T-helper 17 cell (primary cell): ENCODE measurements at regions not wholly inside any gene's neighbourhood (a gene's known extent, or its start where the extent isn't known, plus 50 kb on each side); places are given as distances from the start of the nearest gene placed in this dataset.

Experiments
- ATAC-seq: fragments of 150-1000 bp; cut with Tn5 transposase; 2 replicates; pipeline ENCODE4 v1.10.0; 2021; ENCODE audit warnings: mild to moderate bottlenecking, moderate library complexity
- DNase-seq, 3 donors: peaks; one replicate each; pipeline versions ENCODE4 v3.0.0 to v3.0.0-alpha.2; 2020 to 2021
- H3K9me3 ChIP-seq: one replicate; pipeline ENCODE4 v1.7.0; 2013; ENCODE audit warnings: low read length, mild to moderate bottlenecking; ENCODE audit not compliant: control insufficient read depth, poor library complexity, severe bottlenecking
- H3K27ac Mint-ChIP-seq: one replicate; pipeline ENCODE4 v1.8.0; 2022; ENCODE audit warnings: mild to moderate bottlenecking, moderate library complexity, mixed read lengths
- H3K27me3 Mint-ChIP-seq: one replicate; pipeline ENCODE4 v1.8.0; 2022; ENCODE audit warnings: mixed read lengths
- H3K36me3 Mint-ChIP-seq: one replicate; pipeline ENCODE4 v1.8.0; 2022; ENCODE audit warnings: low read depth, mixed read lengths
- H3K4me1 Mint-ChIP-seq: one replicate; pipeline ENCODE4 v1.8.0; 2022; ENCODE audit warnings: mild to moderate bottlenecking, mixed read lengths
- H3K4me3 Mint-ChIP-seq: one replicate; pipeline ENCODE4 v1.8.0; 2022; ENCODE audit warnings: mild to moderate bottlenecking, moderate library complexity, mixed read lengths

GRCh38 chr20:11453430-11453829 lies 464.3 kb upstream of the BTBD3 start:
- H3K9me3 ChIP-seq, result no peaks in the 10 kb centered on the region
- Mint-ChIP-seq H3K4me1 (no peaks in the 10 kb centered on the region), H3K4me3 (no peak overlapping the region), H3K27me3 (no peaks in the 10 kb centered on the region), H3K36me3 (no peaks in the 10 kb centered on the region), H3K27ac (no peak overlapping the region)
- DNase-seq (no peak), ATAC-seq (no peak)

- no peak for ATAC-seq
- Mint-ChIP-seq H3K4me1 (no peaks in the 10 kb centered on the region), H3K27me3 (no peaks in the 10 kb centered on the region)
These were observed 462.5 kb upstream of the BTBD3 start for GRCh38 chr20:11454966-11455799.

GRCh38 chr20:11457488-11457887 lies 460.2 kb upstream of the BTBD3 start:
- Mint-ChIP-seq H3K36me3 (no peaks in the 10 kb centered on the region), H3K4me1 (no peaks in the 10 kb centered on the region), H3K4me3 (no peak overlapping the region), H3K27me3 (no peaks in the 10 kb centered on the region), H3K27ac (no peak overlapping the region)
- ATAC-seq, result no peak
- no peaks in the 10 kb centered on the region for H3K9me3 ChIP-seq
- no peak for DNase-seq

More at GRCh38 chr20:11454966-11455799, 462.5 kb upstream of the BTBD3 start:
- no peaks in the 10 kb centered on the region for H3K9me3 ChIP-seq
- DNase-seq, result no peak
- no peak overlapping the region for H3K27ac Mint-ChIP-seq
- no peaks in the 10 kb centered on the region for H3K36me3 Mint-ChIP-seq
- no peak overlapping the region for H3K4me3 Mint-ChIP-seq

GRCh38 chr20:11459090-11459890 lies 458.4 kb upstream of the BTBD3 start:
- ATAC-seq (no peak), DNase-seq (no peak)
- Mint-ChIP-seq H3K27me3 (no peaks in the 10 kb centered on the region), H3K36me3 (no peaks in the 10 kb centered on the region), H3K4me1 (no peaks in the 10 kb centered on the region), H3K4me3 (no peak overlapping the region), H3K27ac (no peak overlapping the region)
- H3K9me3 ChIP-seq, result no peaks in the 10 kb centered on the region

DNA sequence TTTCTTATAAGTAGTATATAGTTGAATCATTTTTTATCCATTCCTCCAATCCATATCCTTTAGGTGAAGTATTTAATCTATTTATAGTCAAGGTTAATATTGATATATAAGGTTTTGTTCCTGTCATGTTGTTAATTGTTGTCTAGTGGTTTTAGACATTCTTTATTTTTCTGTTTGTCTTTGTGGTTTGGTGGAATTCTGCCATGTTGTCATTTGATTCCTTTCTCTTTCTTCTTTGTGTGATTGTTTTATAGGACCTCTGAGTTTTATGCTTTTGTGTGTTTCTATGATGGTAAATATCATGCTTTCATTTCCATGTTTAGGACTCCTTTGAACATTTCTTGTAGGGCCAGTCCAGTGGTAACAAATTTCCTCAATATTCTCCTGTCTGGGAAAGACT lies 450.3 kb upstream of the BTBD3 start:
- Mint-ChIP-seq H3K4me1 (no peaks in the 10 kb centered on the region), H3K36me3 (no peaks in the 10 kb centered on the region), H3K27ac (no peak overlapping the region), H3K27me3 (no peaks in the 10 kb centered on the region), H3K4me3 (no peak overlapping the region)
- ATAC-seq (no peak), DNase-seq (no peak)
- no peaks in the 10 kb centered on the region for H3K9me3 ChIP-seq

DNA sequence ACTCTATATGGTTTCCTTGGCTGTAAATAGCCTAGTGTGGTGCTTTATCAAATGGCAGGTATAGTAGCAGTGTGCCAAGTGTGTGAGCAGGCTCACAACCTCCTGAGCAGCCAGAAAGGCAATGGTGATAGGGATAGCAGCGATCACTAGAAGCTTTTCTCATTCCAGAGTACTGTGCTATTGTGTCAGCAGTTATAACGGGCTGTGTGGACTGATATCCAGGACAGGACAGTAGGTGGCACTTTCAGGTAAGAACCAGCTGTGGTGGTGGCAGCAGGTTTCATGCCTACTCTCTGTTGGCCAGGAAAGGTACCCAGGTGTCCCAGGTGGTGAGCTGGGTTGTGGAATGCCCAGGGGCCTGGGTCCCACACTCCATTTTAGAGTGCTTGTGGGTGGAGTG lies 448.8 kb upstream of the BTBD3 start:
- H3K4me1 Mint-ChIP-seq, result no peaks in the 10 kb centered on the region
- H3K36me3 Mint-ChIP-seq, result no peaks in the 10 kb centered on the region
- no peaks in the 10 kb centered on the region for H3K9me3 ChIP-seq
- H3K27ac Mint-ChIP-seq, result no peak overlapping the region
- no peak for DNase-seq
- H3K4me3 Mint-ChIP-seq, result no peak overlapping the region
- no peak for ATAC-seq
- H3K27me3 Mint-ChIP-seq, result no peaks in the 10 kb centered on the region

DNA sequence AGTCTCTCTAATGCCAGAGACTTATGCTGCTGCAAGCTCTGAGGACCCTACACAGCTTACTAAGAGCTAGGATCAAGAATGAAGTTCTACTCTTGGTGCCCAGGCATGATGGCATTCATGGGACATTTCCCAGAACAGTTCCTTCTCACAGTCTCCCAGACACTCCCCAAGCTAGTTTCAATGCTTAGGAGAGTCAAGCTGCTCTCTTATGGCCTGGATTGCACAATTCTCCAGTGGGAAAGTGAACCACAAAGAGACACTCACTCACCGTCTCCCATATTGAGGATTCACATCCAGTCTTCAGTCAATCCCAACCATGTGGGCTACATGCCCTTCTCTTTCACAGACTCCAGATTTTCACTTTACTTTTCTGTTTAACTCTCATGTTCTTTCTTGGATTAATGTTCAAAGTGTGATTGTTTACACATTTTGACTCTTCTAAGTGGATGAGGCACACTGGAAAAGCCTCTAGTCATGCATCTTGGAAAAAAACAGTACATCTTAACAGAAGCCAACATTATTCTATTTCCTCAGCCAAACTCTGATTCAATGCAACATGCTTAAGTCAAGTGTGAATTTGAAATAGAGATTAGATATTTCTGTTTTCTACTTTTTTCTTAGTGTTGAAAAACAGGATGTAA lies 447.8 kb upstream of the BTBD3 start:
- no peaks in the 10 kb centered on the region for H3K27me3 Mint-ChIP-seq
- ATAC-seq (no peak), DNase-seq (no peak)
- no peak overlapping the region for H3K27ac Mint-ChIP-seq
- no peaks in the 10 kb centered on the region for H3K4me1 Mint-ChIP-seq
- H3K9me3 ChIP-seq, result no peaks in the 10 kb centered on the region
- H3K36me3 Mint-ChIP-seq, result no peaks in the 10 kb centered on the region
- H3K4me3 Mint-ChIP-seq, result no peak overlapping the region

GRCh38 chr20:11473983-11474382 lies 443.7 kb upstream of the BTBD3 start:
- ATAC-seq (no peak), DNase-seq (no peak)
- H3K4me3 Mint-ChIP-seq, result no peak overlapping the region
- no peaks in the 10 kb centered on the region for H3K36me3 Mint-ChIP-seq
- no peaks in the 10 kb centered on the region for H3K9me3 ChIP-seq
- no peak overlapping the region for H3K27ac Mint-ChIP-seq
- H3K27me3 Mint-ChIP-seq, result no peaks in the 10 kb centered on the region
- H3K4me1 Mint-ChIP-seq, result no peaks in the 10 kb centered on the region

GRCh38 chr20:11483697-11484096 lies 434.0 kb upstream of the BTBD3 start:
- DNase-seq (no peak), ATAC-seq (no peak)
- Mint-ChIP-seq H3K36me3 (no peaks in the 10 kb centered on the region), H3K27ac (no peak overlapping the region), H3K27me3 (no peaks in the 10 kb centered on the region), H3K4me1 (no peaks in the 10 kb centered on the region), H3K4me3 (no peak overlapping the region)
- no peaks in the 10 kb centered on the region for H3K9me3 ChIP-seq

GRCh38 chr20:11484479-11484878 lies 433.2 kb upstream of the BTBD3 start:
- ATAC-seq (no peak), DNase-seq (no peak)
- Mint-ChIP-seq H3K4me1 (no peaks in the 10 kb centered on the region), H3K4me3 (no peak overlapping the region), H3K27ac (no peak overlapping the region), H3K36me3 (no peaks in the 10 kb centered on the region), H3K27me3 (no peaks in the 10 kb centered on the region)
- no peaks in the 10 kb centered on the region for H3K9me3 ChIP-seq

GRCh38 chr20:11492386-11492785 lies 425.3 kb upstream of the BTBD3 start:
- no peak for ATAC-seq
- Mint-ChIP-seq H3K27me3 (no peaks in the 10 kb centered on the region), H3K4me1 (no peaks in the 10 kb centered on the region), H3K27ac (no peak overlapping the region), H3K4me3 (no peak overlapping the region), H3K36me3 (no peaks in the 10 kb centered on the region)
- H3K9me3 ChIP-seq, result no peaks in the 10 kb centered on the region
- DNase-seq, result no peak

- Mint-ChIP-seq H3K4me3 (no peak overlapping the region), H3K36me3 (no peaks in the 10 kb centered on the region), H3K4me1 (no peaks in the 10 kb centered on the region), H3K27ac (no peak overlapping the region), H3K27me3 (no peaks in the 10 kb centered on the region)
- no peaks in the 10 kb centered on the region for H3K9me3 ChIP-seq
- DNase-seq (no peak), ATAC-seq (no peak)
These were observed 424.8 kb upstream of the BTBD3 start for GRCh38 chr20:11492846-11493245.

- ATAC-seq (no peak), DNase-seq (no peak)
- H3K36me3 Mint-ChIP-seq, result no peaks in the 10 kb centered on the region
- H3K4me1 Mint-ChIP-seq, result no peaks in the 10 kb centered on the region
- H3K27me3 Mint-ChIP-seq, result no peaks in the 10 kb centered on the region
- no peak overlapping the region for H3K27ac Mint-ChIP-seq
- no peaks in the 10 kb centered on the region for H3K9me3 ChIP-seq
- H3K4me3 Mint-ChIP-seq, result no peak overlapping the region
These were observed 421.3 kb upstream of the BTBD3 start for GRCh38 chr20:11496380-11496779.
